ENCODE measurements at regions not wholly inside any gene's neighbourhood (a gene's known extent, or its start where the extent isn't known, plus 50 kb on each side); places are given as distances from the start of the nearest gene placed in this dataset.

- TF ChIP-seq CTCF (IDR thresholded peaks at IDR 0.05; ENCODE audit: low read depth, low read length, missing input control), result no peak
- TF ChIP-seq RXRA (IDR thresholded peaks at IDR 0.05), result no peak
- no peak for TF ChIP-seq RAD21 (IDR thresholded peaks at IDR 0.05)
- TF ChIP-seq JUND (IDR thresholded peaks at IDR 0.05), result no peak
- TF ChIP-seq NR2F2 (IDR thresholded peaks at IDR 0.05), result no peak
- TF ChIP-seq, protein P1, sequence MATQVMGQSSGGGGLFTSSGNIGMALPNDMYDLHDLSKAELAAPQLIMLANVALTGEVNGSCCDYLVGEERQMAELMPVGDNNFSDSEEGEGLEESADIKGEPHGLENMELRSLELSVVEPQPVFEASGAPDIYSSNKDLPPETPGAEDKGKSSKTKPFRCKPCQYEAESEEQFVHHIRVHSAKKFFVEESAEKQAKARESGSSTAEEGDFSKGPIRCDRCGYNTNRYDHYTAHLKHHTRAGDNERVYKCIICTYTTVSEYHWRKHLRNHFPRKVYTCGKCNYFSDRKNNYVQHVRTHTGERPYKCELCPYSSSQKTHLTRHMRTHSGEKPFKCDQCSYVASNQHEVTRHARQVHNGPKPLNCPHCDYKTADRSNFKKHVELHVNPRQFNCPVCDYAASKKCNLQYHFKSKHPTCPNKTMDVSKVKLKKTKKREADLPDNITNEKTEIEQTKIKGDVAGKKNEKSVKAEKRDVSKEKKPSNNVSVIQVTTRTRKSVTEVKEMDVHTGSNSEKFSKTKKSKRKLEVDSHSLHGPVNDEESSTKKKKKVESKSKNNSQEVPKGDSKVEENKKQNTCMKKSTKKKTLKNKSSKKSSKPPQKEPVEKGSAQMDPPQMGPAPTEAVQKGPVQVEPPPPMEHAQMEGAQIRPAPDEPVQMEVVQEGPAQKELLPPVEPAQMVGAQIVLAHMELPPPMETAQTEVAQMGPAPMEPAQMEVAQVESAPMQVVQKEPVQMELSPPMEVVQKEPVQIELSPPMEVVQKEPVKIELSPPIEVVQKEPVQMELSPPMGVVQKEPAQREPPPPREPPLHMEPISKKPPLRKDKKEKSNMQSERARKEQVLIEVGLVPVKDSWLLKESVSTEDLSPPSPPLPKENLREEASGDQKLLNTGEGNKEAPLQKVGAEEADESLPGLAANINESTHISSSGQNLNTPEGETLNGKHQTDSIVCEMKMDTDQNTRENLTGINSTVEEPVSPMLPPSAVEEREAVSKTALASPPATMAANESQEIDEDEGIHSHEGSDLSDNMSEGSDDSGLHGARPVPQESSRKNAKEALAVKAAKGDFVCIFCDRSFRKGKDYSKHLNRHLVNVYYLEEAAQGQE (IDR thresholded peaks at IDR 0.05), result no peak
- TF ChIP-seq GABPA (IDR thresholded peaks at IDR 0.05 in 1 of 2, conservative IDR thresholded peaks at IDR 0.05 in 1 of 2), result no peak
- TF ChIP-seq EGR1 (IDR thresholded peaks at IDR 0.05; ENCODE audit: low read depth in 2 of 2), result no peak
- TF ChIP-seq TAF1 (conservative IDR thresholded peaks at IDR 0.05), result no peak
- no peak for TF ChIP-seq YY1 (IDR thresholded peaks at IDR 0.05)
- no peak for TF ChIP-seq MAX (IDR thresholded peaks at IDR 0.05)
- no peak for TF ChIP-seq ZBTB33 (IDR thresholded peaks at IDR 0.05)
Measured at GRCh38 chr2:7730990-7731389, 813.8 kb downstream of the RNF144A start.
